ENCODE measurements at regions not wholly inside any gene's neighbourhood (a gene's known extent, or its start where the extent isn't known, plus 50 kb on each side); places are given as distances from the start of the nearest gene placed in this dataset.

- no peak for TF ChIP-seq CTCF (IDR thresholded peaks at IDR 0.05)
- TF ChIP-seq POLR2A (IDR thresholded peaks at IDR 0.05), result no peak
These were observed 866.5 kb upstream of the VRK2 start for GRCh38 chr2:57180042-57180567.
